Memory B cell (primary cell): ENCODE measurements at regions not wholly inside any gene's neighbourhood (a gene's known extent, or its start where the extent isn't known, plus 50 kb on each side); places are given as distances from the start of the nearest gene placed in this dataset.

ENCODE experiments used
- ATAC-seq: fragments of 150-1000 bp; cut with Tn5 transposase; 2 replicates; pipeline ENCODE4 v1.10.0; 2021; ENCODE audit warnings: low read depth, mild to moderate bottlenecking, moderate library complexity
- DNase-seq, 2 donors: peaks; one replicate each; pipeline ENCODE4 v3.0.0; 2022; ENCODE audit warnings: low spot score in 2 of 2
- H3K27ac Mint-ChIP-seq: one replicate; pipeline ENCODE4 v1.8.0; 2022; ENCODE audit warnings: mild to moderate bottlenecking, moderate library complexity, mixed read lengths
- H3K27me3 Mint-ChIP-seq: one replicate; pipeline ENCODE4 v1.8.0; 2022; ENCODE audit warnings: mixed read lengths
- H3K36me3 Mint-ChIP-seq: one replicate; pipeline ENCODE4 v1.8.0; 2022; ENCODE audit warnings: mild to moderate bottlenecking, mixed read lengths
- H3K4me1 Mint-ChIP-seq: one replicate; pipeline ENCODE4 v1.8.0; 2022; ENCODE audit warnings: mixed read lengths
- H3K4me3 Mint-ChIP-seq: one replicate; pipeline ENCODE4 v1.8.0; 2022; ENCODE audit warnings: mild to moderate bottlenecking, moderate library complexity, mixed read lengths
- H3K9me3 Mint-ChIP-seq: one replicate; pipeline ENCODE4 v1.8.0; 2022; ENCODE audit warnings: mixed read lengths

DNA sequence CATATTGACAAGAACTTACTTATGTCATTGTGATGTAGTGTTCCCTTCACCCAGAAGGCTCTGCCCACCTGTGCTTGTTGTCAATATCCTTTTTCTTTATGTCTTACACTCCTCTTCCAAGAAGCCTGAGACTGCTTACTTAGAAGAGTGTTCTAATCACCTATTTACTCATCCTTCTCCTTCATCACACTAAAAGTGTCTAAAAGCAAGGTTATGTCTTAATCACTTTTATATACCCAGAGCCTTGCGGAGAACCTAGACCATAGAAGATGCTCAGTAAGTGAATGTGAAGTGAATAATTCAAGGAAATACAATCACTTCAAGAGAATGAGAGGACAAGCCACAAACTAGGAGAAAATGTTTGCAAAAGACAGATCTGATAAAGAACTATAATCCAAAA lies 177.6 kb upstream of the S100G start:
- Mint-ChIP-seq H3K36me3 (no peaks in the 10 kb centered on the region), H3K4me3 (no peak overlapping the region), H3K27me3 (peaks cover 7% of the 10 kb centered on the region), H3K27ac (no peak overlapping the region), H3K9me3 (no peaks in the 10 kb centered on the region), H3K4me1 (no peaks in the 10 kb centered on the region)
- no peak for DNase-seq
- ATAC-seq, result no peak

GRCh38 chrX:16474511-16474910 lies 175.4 kb upstream of the S100G start:
- H3K36me3 Mint-ChIP-seq, result no peaks in the 10 kb centered on the region
- ATAC-seq (no peak), DNase-seq (no peak)
- no peak overlapping the region for H3K4me3 Mint-ChIP-seq
- no peak overlapping the region for H3K27ac Mint-ChIP-seq
- H3K9me3 Mint-ChIP-seq, result no peaks in the 10 kb centered on the region
- no peaks in the 10 kb centered on the region for H3K4me1 Mint-ChIP-seq
- H3K27me3 Mint-ChIP-seq, result peaks cover 3% of the 10 kb centered on the region

DNA sequence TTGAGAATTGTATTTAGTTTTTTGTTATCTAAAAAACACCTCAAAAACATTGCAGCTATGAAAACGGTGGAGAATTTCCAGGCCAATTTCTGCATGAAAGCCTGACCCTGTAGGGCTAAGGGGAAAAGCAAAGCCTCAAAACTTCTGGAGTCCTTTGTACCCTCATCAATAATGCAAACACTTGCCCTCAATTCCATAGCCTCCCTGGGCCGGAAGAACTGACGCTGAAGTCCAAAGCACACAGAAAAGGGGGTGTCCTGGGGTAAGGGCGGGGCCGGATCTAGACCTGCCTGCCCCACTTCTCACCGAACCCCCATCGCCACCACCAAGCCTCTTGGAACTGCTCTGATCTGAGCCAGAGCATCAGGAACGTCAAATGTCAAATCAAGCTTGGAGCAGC lies 173.9 kb upstream of the S100G start:
- Mint-ChIP-seq H3K4me3 (no peak overlapping the region), H3K9me3 (no peaks in the 10 kb centered on the region), H3K27ac (no peak overlapping the region), H3K4me1 (no peaks in the 10 kb centered on the region), H3K27me3 (peaks cover 3% of the 10 kb centered on the region), H3K36me3 (no peaks in the 10 kb centered on the region)
- no peak for DNase-seq
- no peak for ATAC-seq

DNA sequence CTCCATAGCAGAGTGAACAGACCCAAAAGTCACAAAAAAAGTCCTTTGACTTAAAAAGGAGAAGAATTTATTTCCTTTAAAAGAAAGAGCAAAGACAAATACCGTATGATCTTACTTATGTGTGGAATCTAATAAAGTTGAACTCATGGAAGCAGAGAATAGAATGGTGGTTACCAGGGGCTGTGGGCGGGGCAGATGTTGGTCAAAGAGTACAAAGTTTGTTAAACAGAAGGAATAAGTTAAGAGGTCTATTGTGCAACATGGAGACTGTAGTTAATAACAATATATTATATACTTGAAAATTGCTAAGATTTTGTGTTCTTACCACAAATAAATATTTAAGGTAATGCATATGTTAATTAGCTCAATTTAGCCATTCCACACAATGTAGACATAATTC lies 173.3 kb upstream of the S100G start:
- no peaks in the 10 kb centered on the region for H3K4me1 Mint-ChIP-seq
- ATAC-seq (no peak), DNase-seq (no peak)
- H3K4me3 Mint-ChIP-seq, result no peak overlapping the region
- no peak overlapping the region for H3K27ac Mint-ChIP-seq
- no peaks in the 10 kb centered on the region for H3K9me3 Mint-ChIP-seq
- peaks cover 3% of the 10 kb centered on the region for H3K27me3 Mint-ChIP-seq
- H3K36me3 Mint-ChIP-seq, result no peaks in the 10 kb centered on the region

DNA sequence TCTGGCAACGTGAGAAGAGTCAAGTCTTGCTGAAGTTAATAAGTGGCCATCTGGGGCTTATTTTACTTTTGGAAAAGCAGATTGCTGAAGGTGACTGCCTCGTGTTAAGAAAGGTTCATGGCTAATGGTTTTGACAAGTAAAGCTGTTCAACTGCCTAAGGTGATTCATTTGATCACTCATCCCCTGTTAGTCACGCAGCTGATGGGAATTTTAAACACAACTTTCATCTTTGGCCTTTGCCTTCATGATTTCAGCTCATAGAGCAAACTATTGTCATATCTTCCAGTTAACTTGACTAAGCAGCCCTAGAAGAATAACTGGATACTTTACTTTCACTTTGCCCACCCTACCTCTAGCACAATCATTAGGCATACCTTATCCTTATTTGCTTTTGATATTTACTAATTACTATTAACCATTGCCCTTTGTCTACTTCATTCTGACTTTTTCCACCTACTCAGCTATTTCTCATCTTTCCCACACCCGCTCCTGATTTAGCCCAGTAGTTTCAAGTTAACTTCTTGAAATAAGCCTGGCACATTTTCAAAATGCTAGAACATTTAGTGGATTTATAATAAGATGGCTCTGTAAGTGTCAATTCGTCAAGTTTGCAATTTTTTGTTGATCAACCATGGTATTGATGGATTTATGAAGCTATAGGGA lies 170.6 kb upstream of the S100G start:
- no peaks in the 10 kb centered on the region for H3K9me3 Mint-ChIP-seq
- H3K4me3 Mint-ChIP-seq, result no peak overlapping the region
- no peaks in the 10 kb centered on the region for H3K36me3 Mint-ChIP-seq
- ATAC-seq, result no peak
- H3K27me3 Mint-ChIP-seq, result peaks cover 3% of the 10 kb centered on the region
- DNase-seq, result no peak
- H3K27ac Mint-ChIP-seq, result no peak overlapping the region
- no peaks in the 10 kb centered on the region for H3K4me1 Mint-ChIP-seq

GRCh38 chrX:16480049-16480448 lies 169.9 kb upstream of the S100G start:
- Mint-ChIP-seq H3K27me3 (no peaks in the 10 kb centered on the region), H3K9me3 (no peaks in the 10 kb centered on the region), H3K4me1 (no peaks in the 10 kb centered on the region), H3K27ac (no peak overlapping the region), H3K36me3 (no peaks in the 10 kb centered on the region), H3K4me3 (no peak overlapping the region)
- DNase-seq, result no peak
- ATAC-seq, result no peak

DNA sequence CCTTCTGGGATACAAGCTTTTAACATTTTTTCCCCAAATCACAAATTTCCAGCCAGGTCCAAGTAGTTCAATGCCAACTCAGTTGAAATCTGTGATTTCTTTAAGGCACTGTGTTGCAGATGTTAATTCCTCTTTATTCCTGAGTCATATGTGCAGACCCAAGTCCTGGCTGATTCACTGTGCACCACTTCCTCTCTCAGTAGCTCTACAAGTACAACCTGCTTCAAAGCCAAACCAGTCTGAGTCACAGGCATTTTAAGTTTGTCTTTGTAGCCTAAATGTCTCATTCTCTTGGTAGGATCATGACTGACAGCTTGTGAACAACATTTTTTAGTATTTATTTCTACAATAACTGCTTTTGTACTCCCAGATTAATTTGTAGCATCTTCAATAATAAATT lies 165.6 kb upstream of the S100G start:
- H3K27ac Mint-ChIP-seq, result no peak overlapping the region
- H3K4me1 Mint-ChIP-seq, result no peaks in the 10 kb centered on the region
- H3K4me3 Mint-ChIP-seq, result no peak overlapping the region
- DNase-seq (no peak), ATAC-seq (no peak)
- H3K9me3 Mint-ChIP-seq, result no peaks in the 10 kb centered on the region
- no peaks in the 10 kb centered on the region for H3K36me3 Mint-ChIP-seq
- no peaks in the 10 kb centered on the region for H3K27me3 Mint-ChIP-seq

GRCh38 chrX:16487620-16488385 lies 162.2 kb upstream of the S100G start:
- ATAC-seq (no peak), DNase-seq (no peak)
- Mint-ChIP-seq H3K4me3 (no peak overlapping the region), H3K4me1 (no peaks in the 10 kb centered on the region), H3K36me3 (no peaks in the 10 kb centered on the region), H3K27me3 (peaks cover 3% of the 10 kb centered on the region), H3K27ac (no peak overlapping the region), H3K9me3 (no peaks in the 10 kb centered on the region)

DNA sequence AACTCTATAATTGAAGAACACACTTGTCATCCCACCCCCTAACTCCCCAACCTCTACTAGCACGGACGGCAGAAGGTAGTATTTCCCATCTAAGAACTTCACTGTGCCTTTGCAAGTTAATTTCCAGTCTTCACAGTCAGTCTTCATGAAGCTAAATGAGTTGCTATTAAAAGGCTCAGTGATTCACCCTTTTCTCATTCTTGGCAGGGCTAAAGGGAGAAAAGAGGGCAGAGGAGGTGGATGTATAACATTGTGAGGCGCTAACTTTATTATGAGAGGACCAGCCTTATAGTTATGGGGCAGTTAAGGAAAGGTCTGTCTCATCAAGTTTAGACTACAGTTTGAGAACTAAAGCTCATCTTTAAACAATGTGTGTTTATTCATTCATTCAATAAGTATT lies 161.0 kb upstream of the S100G start:
- Mint-ChIP-seq H3K4me1 (no peaks in the 10 kb centered on the region), H3K27me3 (peaks cover 5% of the 10 kb centered on the region), H3K27ac (no peak overlapping the region), H3K4me3 (no peak overlapping the region), H3K9me3 (no peaks in the 10 kb centered on the region), H3K36me3 (no peaks in the 10 kb centered on the region)
- ATAC-seq (no peak), DNase-seq (no peak)

- Mint-ChIP-seq H3K4me3 (no peak overlapping the region), H3K9me3 (no peaks in the 10 kb centered on the region)
- ATAC-seq, result no peak
Observed at GRCh38 chrX:16491461-16491860, 158.5 kb upstream of the S100G start.

DNA sequence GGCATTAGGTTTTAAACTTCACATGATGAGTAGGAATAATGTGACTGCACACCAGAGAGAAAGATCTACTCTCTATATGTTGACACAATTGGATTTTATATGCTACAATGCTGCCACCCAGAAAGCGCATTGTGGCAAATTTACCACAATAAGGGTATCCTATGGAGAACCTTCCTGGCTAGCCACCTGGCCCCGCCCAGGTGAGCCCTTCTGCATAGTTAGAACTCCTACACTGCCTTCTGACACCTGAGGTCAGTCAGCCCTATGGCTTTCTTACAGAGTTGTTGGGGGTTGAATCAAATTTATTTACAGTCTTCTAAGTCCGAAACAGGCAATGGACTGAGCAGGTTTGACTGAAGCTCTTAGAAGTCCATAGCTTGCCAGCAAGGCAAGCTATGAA lies 153.8 kb upstream of the S100G start:
- no peak overlapping the region for H3K4me3 Mint-ChIP-seq
- H3K27ac Mint-ChIP-seq, result no peak overlapping the region
- ATAC-seq, result no peak
- no peak for DNase-seq
- H3K4me1 Mint-ChIP-seq, result no peaks in the 10 kb centered on the region
- peaks cover 1% of the 10 kb centered on the region for H3K9me3 Mint-ChIP-seq
- H3K36me3 Mint-ChIP-seq, result no peaks in the 10 kb centered on the region
- peaks cover 6% of the 10 kb centered on the region for H3K27me3 Mint-ChIP-seq

More at GRCh38 chrX:16491461-16491860, 158.5 kb upstream of the S100G start:
- Mint-ChIP-seq H3K27ac (no peak overlapping the region), H3K36me3 (no peaks in the 10 kb centered on the region), H3K27me3 (peaks cover 6% of the 10 kb centered on the region), H3K4me1 (no peaks in the 10 kb centered on the region)
- no peak for DNase-seq

GRCh38 chrX:16511796-16512776 lies 137.9 kb upstream of the S100G start:
- H3K9me3 Mint-ChIP-seq, result peaks cover 1% of the 10 kb centered on the region
- no peaks in the 10 kb centered on the region for H3K4me1 Mint-ChIP-seq
- no peak overlapping the region for H3K27ac Mint-ChIP-seq
- H3K27me3 Mint-ChIP-seq, result peaks cover 4% of the 10 kb centered on the region
- no peak for DNase-seq
- no peaks in the 10 kb centered on the region for H3K36me3 Mint-ChIP-seq
- no peak overlapping the region for H3K4me3 Mint-ChIP-seq
- ATAC-seq, result no peak

DNA sequence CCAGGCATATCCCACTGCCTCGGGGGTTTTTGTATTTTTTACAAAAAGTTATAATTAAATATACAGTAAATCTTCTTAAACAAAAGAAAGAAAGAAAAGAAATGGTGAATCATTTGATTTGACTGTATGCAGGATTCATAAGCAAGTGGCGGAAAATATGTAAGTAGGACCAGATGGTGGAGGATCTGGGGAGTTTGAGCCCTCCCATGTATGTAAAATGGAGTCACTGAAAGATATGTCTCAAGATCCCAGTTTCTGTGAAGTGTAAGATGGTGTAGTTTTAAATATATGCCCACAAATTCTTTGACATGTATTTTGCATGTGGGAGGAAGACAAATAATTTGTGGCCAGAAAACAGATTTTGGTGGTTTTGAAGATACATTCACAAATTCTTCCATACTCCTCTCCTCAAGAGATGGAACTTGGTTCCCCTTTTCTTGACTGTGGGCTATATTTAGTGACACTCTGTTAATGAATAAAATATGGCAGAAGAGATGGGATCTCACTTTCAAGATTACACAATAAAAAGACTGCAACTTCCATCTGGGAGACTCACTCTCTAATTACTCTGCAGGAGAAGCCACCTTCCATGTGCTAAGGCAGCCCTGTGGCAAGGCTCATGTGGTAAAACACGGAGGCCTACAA lies 133.6 kb upstream of the S100G start:
- Mint-ChIP-seq H3K27me3 (peaks cover 6% of the 10 kb centered on the region), H3K4me3 (no peak overlapping the region), H3K4me1 (no peaks in the 10 kb centered on the region), H3K9me3 (peaks cover 5% of the 10 kb centered on the region), H3K36me3 (peaks cover 2% of the 10 kb centered on the region), H3K27ac (no peak overlapping the region)
- ATAC-seq, result no peak
- no peak for DNase-seq
